HG03064 (cell line): ENCODE measurements at regions not wholly inside any gene's neighbourhood (a gene's known extent, or its start where the extent isn't known, plus 50 kb on each side); places are given as distances from the start of the nearest gene placed in this dataset.

Source experiments
- ATAC-seq: cut with Tn5 transposase; IDR thresholded peaks from one replicate; pipeline ENCODE4 v1.9.1; 2021; ENCODE audit warnings: low read depth; ENCODE audit not compliant: unreplicated experiment

DNA sequence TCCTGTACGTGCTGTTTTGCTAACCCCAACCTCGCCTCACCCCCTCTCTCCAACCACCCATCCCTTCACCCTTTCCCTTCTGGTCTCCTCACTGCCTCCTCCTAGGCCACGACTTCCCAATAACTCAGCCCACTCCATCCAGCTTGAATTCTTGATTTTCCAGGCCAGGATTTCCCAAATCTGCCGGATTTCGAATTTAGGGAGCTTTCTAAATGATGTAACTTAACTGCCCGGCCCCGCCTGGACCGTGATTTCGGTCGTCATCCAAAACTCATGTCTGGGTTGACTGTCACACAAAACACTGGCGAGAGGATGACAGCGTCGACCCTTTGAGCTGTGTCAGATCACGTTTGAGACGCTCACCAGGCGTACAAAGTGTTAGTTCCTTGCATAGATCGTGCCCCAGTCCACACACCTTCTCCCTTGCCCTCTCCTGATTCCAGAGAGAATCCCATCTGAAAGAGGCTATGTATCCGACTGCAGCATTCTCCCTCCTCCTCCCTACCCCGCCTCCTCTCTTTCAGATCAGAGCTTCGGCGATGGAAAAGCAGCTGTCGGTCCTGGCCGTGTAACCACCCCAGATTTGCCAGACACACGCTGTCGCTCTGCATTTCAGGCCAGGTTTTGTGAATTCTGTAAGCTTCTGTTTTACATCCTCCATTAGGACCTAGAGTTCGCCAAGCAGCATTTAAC is 168.2 kb downstream of the GPX5 start:
- no peak for ATAC-seq

DNA sequence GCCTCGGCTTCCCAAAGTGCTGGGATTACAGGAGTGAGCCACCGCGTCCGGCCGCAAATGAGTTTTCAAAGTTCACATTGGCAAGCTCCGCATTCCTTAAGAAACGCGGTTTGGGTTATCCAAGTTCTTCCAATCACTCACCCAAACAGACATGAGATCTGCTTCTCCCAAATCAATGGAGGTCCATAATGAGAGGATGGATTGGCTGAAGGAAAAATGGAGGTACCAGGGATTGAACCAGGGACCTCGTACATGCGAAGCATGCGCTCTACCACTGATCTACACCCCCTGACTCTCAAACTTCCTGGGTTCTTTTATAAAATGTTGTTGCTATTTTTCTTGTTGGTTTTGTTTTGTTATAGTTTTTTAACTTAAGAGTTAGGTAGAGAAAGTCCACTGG is 170.0 kb downstream of the GPX5 start:
- ATAC-seq, result no peak

DNA sequence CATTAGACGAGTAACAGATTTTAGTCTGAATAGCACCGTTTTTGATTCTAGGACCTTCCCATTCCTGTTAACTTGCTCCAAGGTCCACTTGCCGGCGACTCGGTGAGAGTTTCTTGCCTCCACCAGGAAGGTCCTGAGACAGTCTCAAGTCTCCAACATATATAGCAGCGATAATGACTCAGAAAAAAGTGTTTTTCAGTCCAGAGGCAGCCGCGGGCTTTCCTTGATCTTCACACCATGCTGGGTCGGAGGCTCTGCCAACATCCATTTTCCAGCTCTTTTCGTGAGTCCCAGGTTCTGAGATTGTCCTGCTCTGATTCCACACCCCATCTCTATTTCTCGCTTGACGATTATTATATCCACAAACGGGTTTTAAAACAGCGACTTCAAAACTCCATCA is 170.5 kb downstream of the GPX5 start:
- ATAC-seq, result no peak

DNA sequence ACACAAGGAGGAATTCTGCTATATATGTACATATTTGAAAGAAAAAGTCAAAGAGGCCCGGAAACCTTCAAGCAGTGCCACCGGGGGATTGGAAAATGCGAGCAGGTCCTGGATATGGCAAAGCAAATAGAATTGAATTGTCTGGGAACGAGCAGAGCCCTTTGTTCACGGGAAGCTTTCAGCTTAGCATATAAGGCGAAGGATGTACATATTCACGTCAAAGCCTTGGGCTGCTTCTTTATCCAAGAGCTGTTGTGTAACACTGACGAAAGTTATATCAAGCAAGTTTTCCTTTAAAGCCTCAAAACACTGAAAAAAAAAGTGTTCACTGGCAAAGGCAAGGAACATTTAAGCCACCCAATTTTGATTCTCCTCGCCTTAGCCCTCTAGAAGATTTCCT is 171.0 kb downstream of the GPX5 start:
- ATAC-seq, result no peak

DNA sequence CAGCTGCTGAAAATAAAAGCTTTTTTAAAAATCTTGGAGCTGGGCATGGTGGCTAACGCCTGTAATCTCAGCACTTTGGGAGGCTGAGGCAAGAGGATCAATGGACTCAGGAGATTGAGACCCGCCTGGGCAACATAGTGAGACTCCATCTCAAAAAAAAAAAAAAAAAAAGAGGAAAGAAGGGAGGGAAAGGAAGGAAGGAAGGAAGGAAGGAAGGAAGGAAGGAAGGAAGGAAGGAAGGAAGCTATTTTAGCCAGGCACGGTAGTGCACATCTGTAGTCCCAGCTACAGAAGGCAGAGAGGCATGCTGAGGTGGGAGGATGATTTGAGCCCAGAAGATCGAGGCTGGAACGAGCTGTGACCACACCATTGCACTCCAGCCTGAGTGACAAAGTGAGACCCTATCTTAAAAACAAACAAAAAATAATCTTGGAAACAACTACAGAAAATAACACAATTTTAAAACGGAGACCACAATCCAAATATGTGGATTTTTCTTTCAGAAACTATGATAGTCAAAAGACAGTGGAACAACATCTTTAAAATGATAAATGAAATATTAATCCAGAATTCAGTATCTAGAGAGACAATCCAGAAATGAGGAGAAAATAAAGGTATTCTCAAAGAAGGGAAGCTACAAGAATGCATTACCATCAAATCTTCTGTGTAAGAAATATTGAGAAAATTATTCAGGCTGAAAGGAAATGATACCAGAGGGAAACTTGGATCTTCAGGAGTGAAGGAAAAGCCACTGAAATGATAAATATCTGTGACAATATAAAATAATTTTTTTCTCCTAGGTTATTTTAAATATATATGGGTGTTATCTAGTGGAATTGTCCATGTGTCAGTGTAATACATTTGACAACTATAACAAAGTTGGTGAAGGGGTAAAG is 182.0 kb downstream of the GPX5 start:
- ATAC-seq, result no peak

DNA sequence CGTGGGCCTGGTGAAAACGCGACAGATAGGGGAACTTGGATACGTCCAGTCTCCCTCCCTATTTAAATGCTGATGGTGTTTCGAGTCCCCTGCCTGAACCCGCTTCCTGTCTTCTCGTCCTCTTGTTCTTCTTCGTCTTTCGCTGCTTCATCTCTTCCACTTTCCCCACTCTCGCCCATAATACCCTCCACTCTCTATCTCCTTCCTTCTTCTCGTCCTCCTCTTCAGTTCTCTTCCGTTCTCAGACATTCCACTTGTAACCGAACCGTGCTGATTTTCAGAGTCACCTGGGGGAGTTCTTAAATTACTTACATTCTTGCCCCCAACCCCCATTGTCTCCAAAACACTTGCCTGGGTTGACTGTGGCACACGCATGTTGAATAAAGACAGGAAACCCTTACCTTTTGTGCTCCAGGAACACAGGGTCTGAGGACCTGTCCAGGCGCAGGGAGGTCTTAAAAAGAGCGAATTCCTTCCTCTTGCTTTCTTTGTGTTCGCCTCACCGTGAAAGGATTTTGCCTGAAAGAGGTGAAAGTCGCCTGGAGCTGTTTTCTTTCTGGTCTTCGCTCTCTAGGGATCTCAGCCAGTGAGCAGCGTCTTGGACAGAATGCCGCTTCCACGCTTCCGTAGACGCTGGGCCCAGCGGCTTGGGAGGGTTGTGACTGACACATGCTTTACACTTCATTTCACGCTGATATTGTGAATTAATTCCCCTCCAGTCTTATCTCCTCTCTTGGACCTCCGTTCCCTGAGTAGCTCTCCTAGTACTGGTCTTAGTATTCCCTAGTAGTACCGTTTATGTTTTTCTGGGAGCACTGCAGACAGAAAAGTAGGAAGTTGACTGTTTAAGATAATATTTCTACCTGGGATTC is 184.0 kb downstream of the GPX5 start:
- no peak for ATAC-seq

- no peak for ATAC-seq
Observed at GRCh38 chr6:28710466-28711191, 184.9 kb downstream of the GPX5 start.

DNA sequence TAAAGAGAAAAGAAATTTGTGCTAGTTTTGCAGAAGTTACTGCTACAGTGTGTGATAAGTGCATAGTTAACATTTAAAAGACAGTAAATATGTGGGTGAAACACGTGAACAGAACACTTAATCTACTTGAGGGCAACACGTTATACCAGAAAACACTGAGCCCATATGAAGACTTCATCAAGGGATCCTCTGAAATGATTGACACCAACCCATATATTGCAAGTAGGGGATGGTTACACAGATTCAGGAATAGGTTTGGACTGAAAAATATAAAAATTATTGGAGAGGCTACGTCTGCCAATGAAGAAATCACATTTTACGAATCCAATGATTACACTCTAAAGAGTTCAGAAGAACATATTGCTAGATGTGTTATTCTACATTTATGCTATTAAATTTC is 185.6 kb downstream of the GPX5 start:
- ATAC-seq, result no peak

DNA sequence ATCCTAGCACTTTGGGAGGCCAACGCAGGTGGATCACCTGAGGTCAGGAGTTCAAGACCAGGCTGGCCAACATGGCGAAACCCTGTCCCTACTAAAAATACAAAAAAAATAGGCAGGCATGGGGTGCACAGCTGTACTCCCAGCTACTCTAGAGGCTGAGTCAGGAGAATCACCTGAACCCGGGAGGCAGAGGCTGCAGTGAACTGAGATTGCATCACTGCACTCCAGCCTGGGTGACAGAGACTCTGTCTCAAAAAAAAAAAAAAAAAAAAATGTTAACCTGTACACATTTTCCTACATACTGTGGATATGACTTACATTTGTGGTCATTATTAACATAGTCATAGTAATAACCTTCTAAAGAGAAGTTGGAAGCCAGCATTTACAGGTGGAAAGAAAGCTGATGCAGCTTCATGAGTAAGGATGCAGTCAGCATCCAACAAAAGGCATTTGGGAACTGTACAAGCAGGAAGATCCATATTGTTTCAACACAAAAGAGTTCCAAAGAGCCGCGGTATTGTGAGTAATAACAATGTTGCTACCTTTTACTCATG is 186.2 kb downstream of the GPX5 start:
- ATAC-seq, result no peak

DNA sequence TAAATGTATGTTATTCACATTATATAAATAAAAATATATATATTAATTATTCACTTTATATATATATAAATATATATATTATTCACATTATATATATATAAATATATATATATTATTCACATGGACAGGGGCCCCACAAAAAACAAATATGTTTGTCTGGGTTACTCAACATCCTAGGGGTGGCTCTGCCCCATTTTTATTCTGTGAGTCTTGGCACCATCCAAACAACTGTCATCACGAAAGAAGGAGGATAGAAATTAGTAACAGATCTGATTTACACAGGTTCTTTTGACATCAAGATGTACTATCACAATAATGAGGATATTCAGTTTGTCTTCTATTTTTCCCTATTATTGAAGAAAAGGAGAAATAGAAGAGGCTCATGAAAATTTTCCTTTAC is 187.3 kb downstream of the GPX5 start:
- ATAC-seq, result no peak

- ATAC-seq, result no peak
Observed at GRCh38 chr6:28719275-28719940, 193.7 kb downstream of the GPX5 start.

GRCh38 chr6:28720357-28721231 is 194.9 kb downstream of the GPX5 start:
- no peak for ATAC-seq

DNA sequence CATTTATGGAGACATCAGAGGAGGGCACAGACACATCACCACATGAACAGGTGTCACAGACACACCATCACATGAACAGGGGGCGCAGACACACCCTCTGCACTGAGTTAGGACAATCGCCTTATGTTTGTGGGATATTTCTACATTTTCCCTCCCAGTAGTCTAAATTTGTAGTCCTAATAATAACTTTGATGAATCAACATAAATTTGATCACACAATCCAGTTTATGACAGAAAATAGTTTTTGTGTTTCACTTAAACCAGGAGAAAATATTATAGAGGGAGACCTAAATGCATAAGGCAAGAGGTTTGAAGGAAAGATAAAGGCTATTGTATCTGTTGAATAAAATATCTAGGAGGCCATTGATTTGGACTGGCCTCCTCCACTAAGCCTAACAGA is 195.7 kb downstream of the GPX5 start:
- ATAC-seq, result no peak

- ATAC-seq, result no peak
Observed at GRCh38 chr6:28724395-28724794, 198.7 kb downstream of the GPX5 start.

- no peak for ATAC-seq
Observed at GRCh38 chr6:28725274-28725809, 198.4 kb downstream of the TRIM27 start.

DNA sequence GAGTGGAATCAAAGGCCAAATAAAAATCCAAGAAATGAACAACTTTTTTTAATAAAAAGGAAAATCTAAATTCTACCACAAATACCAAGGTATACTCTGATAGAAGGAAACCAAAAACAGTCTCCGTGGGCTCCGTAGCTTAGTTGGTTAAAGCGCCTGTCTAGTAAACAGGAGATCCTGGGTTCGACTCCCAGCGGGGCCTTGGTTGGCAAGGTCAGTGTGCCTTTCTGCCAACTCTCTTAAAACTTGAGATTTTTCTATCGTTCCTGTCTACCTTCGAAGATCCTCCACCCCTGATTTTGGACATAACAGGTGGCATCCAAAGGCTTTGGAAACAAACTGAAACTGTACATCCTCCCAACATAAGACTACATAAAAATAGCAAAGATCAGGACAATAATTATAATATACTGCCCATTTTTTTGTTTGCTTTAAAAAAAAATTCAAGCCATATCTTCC is 197.9 kb downstream of the TRIM27 start:
- ATAC-seq, result no peak

DNA sequence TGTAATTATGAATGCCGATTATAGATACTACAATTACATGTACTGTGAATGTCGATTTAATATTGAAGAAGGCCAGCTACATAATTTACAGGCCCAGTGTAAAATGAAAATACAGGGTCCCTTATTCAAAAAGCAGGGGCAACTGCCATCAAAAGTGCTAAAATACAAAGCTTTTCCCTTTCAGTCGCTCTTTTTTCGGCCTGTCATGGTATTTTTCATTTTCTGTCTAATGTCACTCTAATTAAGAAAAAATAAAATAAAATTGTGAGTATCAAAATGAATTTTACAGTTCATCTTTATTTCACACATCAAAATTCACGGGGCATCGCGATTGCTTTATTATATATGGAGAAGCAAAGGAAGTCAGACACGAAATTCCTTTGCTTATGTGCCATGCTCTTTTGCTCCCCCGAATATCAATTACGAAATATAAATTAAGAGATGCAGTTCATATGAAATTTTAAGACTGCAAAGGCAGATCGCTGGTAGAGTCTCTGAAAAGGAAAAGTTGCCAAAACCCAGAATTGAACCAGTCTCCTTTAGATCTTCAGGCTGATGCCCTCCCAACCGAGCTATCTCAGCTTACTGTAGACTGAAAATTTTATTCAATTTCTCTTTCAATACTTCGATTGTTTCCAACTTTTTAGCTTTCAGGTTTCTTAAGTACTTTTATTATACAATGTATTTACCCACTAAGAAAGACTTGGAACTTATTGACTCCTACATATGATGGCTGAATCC is 197.0 kb downstream of the TRIM27 start:
- no peak for ATAC-seq
